GM10248 (cell line): ENCODE measurements at regions not wholly inside any gene's neighbourhood (a gene's known extent, or its start where the extent isn't known, plus 50 kb on each side); places are given as distances from the start of the nearest gene placed in this dataset.

Experiments used
- CTCF ChIA-PET: fragments of 300-600 bp; sonication (Branson Sonifier 250); formaldehyde crosslinking; extraction: SDS; loops from one replicate; lab custom pipeline; 2021; ENCODE audit warnings: antibody characterized with exemption; lab: Yijun Ruan, JAX
- POLR2A ChIA-PET: fragments of 350-650 bp; sonication (Branson Sonifier 250); formaldehyde crosslinking; extraction: SDS; loops from one replicate; lab custom pipeline; 2020; ENCODE audit warnings: antibody characterized with exemption; lab: Yijun Ruan, JAX
- DNase-seq: peaks from one replicate; pipeline ENCODE4 v3.0.0; 2012; ENCODE audit errors: extremely low spot score
- CTCF ChIP-seq: IDR thresholded peaks from 2 replicates; pipeline ENCODE4 v1.5.1; 2012; ENCODE audit warnings: mild to moderate bottlenecking, low read depth; ENCODE audit errors: extremely low read depth, missing control alignments, control extremely low read depth

GRCh38 chr3:106116733-106117489, 248.1 kb upstream of the CBLB start:
- ChIA-PET CTCF (interaction anchor here (1.1 kb wide), 1 partner anchor 22 kb away, joined by 3 read pairs; no protein-coding TSS in a partner anchor), POLR2A (no interaction called here)
- no peak for TF ChIP-seq CTCF
- DNase-seq = no peak

GRCh38 chr3:106117490-106117858, 248.7 kb upstream of the CBLB start:
- ChIA-PET POLR2A (no interaction called here), CTCF (interaction anchor here (1.1 kb wide), 1 partner anchor 21 kb away, joined by 3 read pairs; no protein-coding TSS in a partner anchor)
- no peak for DNase-seq
- TF ChIP-seq CTCF = no peak

- no peak for TF ChIP-seq CTCF
- ChIA-PET POLR2A (no interaction called here), CTCF (interaction anchor here (1.1 to 1.5 kb wide), 2 partner anchors 10 to 27 kb away, joined by 4 read pairs; no protein-coding TSS in a partner anchor)
- no peak for DNase-seq
Observed at GRCh38 chr3:106119614-106120082, 250.8 kb upstream of the CBLB start.

- DNase-seq = no peak
- ChIA-PET POLR2A (no interaction called here), CTCF (interaction anchor here (1.5 kb wide), 1 partner anchor 9 kb away, joined by 4 read pairs; no protein-coding TSS in a partner anchor)
Observed at GRCh38 chr3:106120356-106120755, 251.5 kb upstream of the CBLB start.

GRCh38 chr3:106121491-106122289, 252.9 kb upstream of the CBLB start:
- POLR2A ChIA-PET = no interaction called here
- CTCF ChIA-PET = interaction anchor here (1.0 kb wide), 1 partner anchor 487 kb away, joined by 3 read pairs; no protein-coding TSS in a partner anchor
- DNase-seq = no peak
- TF ChIP-seq CTCF = no peak

More at GRCh38 chr3:106120356-106120755, 251.5 kb upstream of the CBLB start:
- TF ChIP-seq CTCF = no peak

- CTCF ChIA-PET = no interaction called here
- no peak for TF ChIP-seq CTCF
- no peak for DNase-seq
- POLR2A ChIA-PET = no interaction called here
Observed at GRCh38 chr3:106124818-106125217, 256.0 kb upstream of the CBLB start.
